ENCODE measurements at regions not wholly inside any gene's neighbourhood (a gene's known extent, or its start where the extent isn't known, plus 50 kb on each side); places are given as distances from the start of the nearest gene placed in this dataset.
A peak's percentile ranks its signal among the peaks of the same experiment; 100 is the strongest.
"Not testable (repeated sequence)": the region's sequence is repeated elsewhere in the genome, so short reads cannot be mapped to it uniquely, and the experiment has no call there.

GRCh38 chr4:121594796-121595526 is 101.8 kb downstream of the ANXA5 start:
- H3K4me1 ChIP-seq (ENCODE audit: insufficient read depth), result no peaks in the 10 kb centered on the region
- no peaks in the 10 kb centered on the region for H3F3A ChIP-seq (ENCODE audit: insufficient read depth)
- no peaks in the 10 kb centered on the region for H3K9me2 ChIP-seq (ENCODE audit: insufficient read depth)
- H3K27ac ChIP-seq, result no peak overlapping the region
- TF ChIP-seq EZH2phosphoT487 (IDR thresholded peaks at IDR 0.05; ENCODE audit: insufficient read depth, low read depth), result no peak
- TF ChIP-seq EZH2 (IDR thresholded peaks at IDR 0.05; ENCODE audit: insufficient read depth, poor library complexity, severe bottlenecking), result no peak
- DNase-seq, result peak; percentile 70
- H2AFZ ChIP-seq, result no peak overlapping the region
- H3K9ac ChIP-seq, result no peak overlapping the region
- H4K20me1 ChIP-seq (ENCODE audit: insufficient read depth), result no peaks in the 10 kb centered on the region
- no peaks in the 10 kb centered on the region for H3K9me3 ChIP-seq (ENCODE audit: low read depth)
- H3K4me2 ChIP-seq (ENCODE audit: unreplicated experiment), result no peak overlapping the region
- H3K79me2 ChIP-seq (ENCODE audit: insufficient read depth), result no peaks in the 10 kb centered on the region
- no peaks in the 10 kb centered on the region for H3K36me3 ChIP-seq (ENCODE audit: low read depth)
- 0 out of 2 replicates have a peak, but pooled peaks cover 7% of the 10 kb centered on the region for H3K27me3 ChIP-seq (replicated peaks; ENCODE audit: insufficient read depth)
- in situ Hi-C loops (cut with MboI), result no loop called here
- WGBS, 2 experiments (ENCODE audit: low coverage in 1 of 2, low lambda C conversion rate in 2 of 2, missing lambda C conversion rate in 2 of 2), result 64 to 75% methylated on average over 3 of the region's 3 CpGs
- no peak overlapping the region for H3K4me3 ChIP-seq

GRCh38 chr4:121593760-121594159 is 103.0 kb downstream of the ANXA5 start:
- no peak for DNase-seq
- TF ChIP-seq EZH2phosphoT487 (IDR thresholded peaks at IDR 0.05; ENCODE audit: insufficient read depth, low read depth) (no peak), EZH2 (IDR thresholded peaks at IDR 0.05; ENCODE audit: insufficient read depth, poor library complexity, severe bottlenecking) (no peak)
- Histone ChIP-seq H3K9me2 (ENCODE audit: insufficient read depth) (no peaks in the 10 kb centered on the region), H4K20me1 (ENCODE audit: insufficient read depth) (no peaks in the 10 kb centered on the region), H3K9me3 (ENCODE audit: low read depth) (no peaks in the 10 kb centered on the region), H3K4me3 (no peak overlapping the region), H3K27me3 (replicated peaks; ENCODE audit: insufficient read depth) (peaks cover 7% of the 10 kb centered on the region; the same call in 1 of the 2 replicates), H3K9ac (no peak overlapping the region), H3K79me2 (ENCODE audit: insufficient read depth) (no peaks in the 10 kb centered on the region), H3F3A (ENCODE audit: insufficient read depth) (no peaks in the 10 kb centered on the region), H2AFZ (no peak overlapping the region), H3K27ac (no peak overlapping the region), H3K4me2 (ENCODE audit: unreplicated experiment) (no peak overlapping the region), H3K36me3 (ENCODE audit: low read depth) (no peaks in the 10 kb centered on the region), H3K4me1 (ENCODE audit: insufficient read depth) (no peaks in the 10 kb centered on the region)
- in situ Hi-C loops (cut with MboI), result no loop called here

GRCh38 chr4:121592257-121592656 is 104.5 kb downstream of the ANXA5 start:
- in situ Hi-C loops (cut with MboI); DNase-seq; H3K9me3 ChIP-seq (ENCODE audit: low read depth); H2AFZ ChIP-seq; H3K27ac ChIP-seq; H4K20me1 ChIP-seq (ENCODE audit: insufficient read depth); H3K36me3 ChIP-seq (ENCODE audit: low read depth); H3K4me1 ChIP-seq (ENCODE audit: insufficient read depth); H3K4me2 ChIP-seq (ENCODE audit: unreplicated experiment); H3K9me2 ChIP-seq (ENCODE audit: insufficient read depth); H3K9ac ChIP-seq; H3K27me3 ChIP-seq (replicated peaks; ENCODE audit: insufficient read depth); H3K4me3 ChIP-seq; H3K79me2 ChIP-seq (ENCODE audit: insufficient read depth); H3F3A ChIP-seq (ENCODE audit: insufficient read depth): not testable (repeated sequence)
- 58 to 59% methylated on average over 3 of the region's 3 CpGs for WGBS, 2 experiments (ENCODE audit: low coverage in 1 of 2, low lambda C conversion rate in 2 of 2, missing lambda C conversion rate in 2 of 2)

- Histone ChIP-seq H3K36me3 (ENCODE audit: low read depth) (no peaks in the 10 kb centered on the region), H2AFZ (no peak overlapping the region), H3K9ac (no peak overlapping the region), H3K9me2 (ENCODE audit: insufficient read depth) (no peaks in the 10 kb centered on the region), H3K4me1 (ENCODE audit: insufficient read depth) (no peaks in the 10 kb centered on the region), H3K27ac (no peak overlapping the region), H3K79me2 (ENCODE audit: insufficient read depth) (no peaks in the 10 kb centered on the region), H3K27me3 (replicated peaks; ENCODE audit: insufficient read depth) (peaks cover 18% of the 10 kb centered on the region), H3K9me3 (ENCODE audit: low read depth) (no peaks in the 10 kb centered on the region), H3K4me2 (ENCODE audit: unreplicated experiment) (no peak overlapping the region), H4K20me1 (ENCODE audit: insufficient read depth) (no peaks in the 10 kb centered on the region), H3K4me3 (no peak overlapping the region), H3F3A (ENCODE audit: insufficient read depth) (no peaks in the 10 kb centered on the region)
- WGBS, 2 experiments (ENCODE audit: low coverage in 1 of 2, low lambda C conversion rate in 2 of 2, missing lambda C conversion rate in 2 of 2), result 16 to 22% methylated on average over 1 of the region's 1 CpG
- in situ Hi-C loops (cut with MboI), result no loop called here
- TF ChIP-seq EZH2phosphoT487 (IDR thresholded peaks at IDR 0.05; ENCODE audit: insufficient read depth, low read depth), result no peak
- TF ChIP-seq EZH2 (IDR thresholded peaks at IDR 0.05; ENCODE audit: insufficient read depth, poor library complexity, severe bottlenecking), result no peak
- no peak for DNase-seq
Measured at GRCh38 chr4:121584836-121585235, 111.9 kb downstream of the ANXA5 start.

GRCh38 chr4:121583396-121583795 is 113.4 kb downstream of the ANXA5 start:
- TF ChIP-seq EZH2 (IDR thresholded peaks at IDR 0.05; ENCODE audit: insufficient read depth, poor library complexity, severe bottlenecking) (no peak), EZH2phosphoT487 (IDR thresholded peaks at IDR 0.05; ENCODE audit: insufficient read depth, low read depth) (no peak)
- Histone ChIP-seq H3K79me2 (ENCODE audit: insufficient read depth) (no peaks in the 10 kb centered on the region), H3K9me2 (ENCODE audit: insufficient read depth) (no peaks in the 10 kb centered on the region), H3K4me2 (ENCODE audit: unreplicated experiment) (no peak overlapping the region), H3K27me3 (replicated peaks; ENCODE audit: insufficient read depth) (peaks cover 18% of the 10 kb centered on the region), H3K9me3 (ENCODE audit: low read depth) (no peaks in the 10 kb centered on the region), H3K36me3 (ENCODE audit: low read depth) (no peaks in the 10 kb centered on the region), H3K4me3 (no peak overlapping the region), H3K9ac (no peak overlapping the region), H3F3A (ENCODE audit: insufficient read depth) (no peaks in the 10 kb centered on the region), H4K20me1 (ENCODE audit: insufficient read depth) (no peaks in the 10 kb centered on the region), H3K27ac (no peak overlapping the region), H3K4me1 (ENCODE audit: insufficient read depth) (no peaks in the 10 kb centered on the region), H2AFZ (no peak overlapping the region)
- in situ Hi-C loops (cut with MboI), result no loop called here
- WGBS, 2 experiments (ENCODE audit: low coverage in 1 of 2, low lambda C conversion rate in 2 of 2, missing lambda C conversion rate in 2 of 2), result 21 to 27% methylated on average over 3 of the region's 3 CpGs
- no peak for DNase-seq

All from GM23248 (cell line).